ENCODE measurements at regions not wholly inside any gene's neighbourhood (a gene's known extent, or its start where the extent isn't known, plus 50 kb on each side); places are given as distances from the start of the nearest gene placed in this dataset.

DNA sequence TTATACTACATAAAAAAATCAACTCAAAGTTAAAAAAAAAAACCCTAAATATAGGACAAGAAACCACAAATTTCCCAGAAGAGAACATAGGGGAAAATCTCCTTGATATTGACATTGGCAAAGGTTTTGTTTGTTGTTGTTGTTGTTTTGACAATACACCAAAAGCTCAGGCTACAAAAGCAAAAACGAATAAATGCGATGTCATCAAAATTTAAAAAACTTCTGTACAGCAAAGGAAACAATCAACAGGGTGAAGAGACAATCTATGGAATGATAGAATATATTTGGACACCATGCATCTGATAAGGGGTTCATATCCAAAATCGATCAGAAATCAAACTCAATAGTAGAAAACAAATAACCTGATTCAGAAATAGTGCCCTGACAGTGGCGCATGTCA lies 65.0 kb upstream of the L3MBTL4 start:
- TF ChIP-seq CTCF (optimal IDR thresholded peaks at IDR 0.05 in 1 of 3, IDR thresholded peaks at IDR 0.05 in 1 of 3, conservative IDR thresholded peaks at IDR 0.05 in 1 of 3; ENCODE audit: extremely low read depth in 1 of 3, insufficient read depth in 2 of 3, low read length in 3 of 3): no peak
- TF ChIP-seq EZH2 (IDR thresholded peaks at IDR 0.05; ENCODE audit: low read length): no peak
